ENCODE measurements at regions not wholly inside any gene's neighbourhood (a gene's known extent, or its start where the extent isn't known, plus 50 kb on each side); places are given as distances from the start of the nearest gene placed in this dataset.
"Not testable (repeated sequence)": the region's sequence is repeated elsewhere in the genome, so short reads cannot be mapped to it uniquely, and the experiment has no call there.

DNA sequence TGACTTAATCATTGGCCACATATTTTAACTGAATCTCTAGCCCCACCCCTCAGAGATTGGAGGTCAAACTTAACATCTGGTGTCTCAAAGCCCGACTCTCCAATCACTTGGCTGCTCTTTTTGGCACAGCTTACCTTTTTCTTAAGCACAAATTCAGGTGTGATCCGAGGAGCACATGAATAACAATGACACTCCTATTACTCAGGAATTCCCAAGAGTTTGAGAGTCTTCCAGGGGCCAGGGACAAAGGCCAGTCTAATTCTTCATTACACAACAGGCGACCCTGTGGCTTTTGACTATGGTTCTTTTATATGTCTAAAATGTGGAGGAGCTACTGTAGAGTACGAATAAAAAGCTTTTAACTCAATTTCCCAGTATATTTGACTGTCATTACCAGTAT is 190.7 kb upstream of the FAM240B start:
- not testable (repeated sequence) for H3K9ac ChIP-seq (ENCODE audit: insufficient read depth, low read length)

GRCh38 chr9:38904719-38905118 is 184.8 kb upstream of the FAM240B start:
- not testable (repeated sequence) for H3K27ac ChIP-seq (ENCODE audit: insufficient read depth, low read length); H3K9ac ChIP-seq (ENCODE audit: insufficient read depth, low read length); H3K9me3 ChIP-seq (ENCODE audit: control insufficient read depth, insufficient read depth, low read depth, low read length); H3K4me1 ChIP-seq (ENCODE audit: control insufficient read depth, extremely low read depth, insufficient read depth, low read length); H3K27me3 ChIP-seq (ENCODE audit: control insufficient read depth, insufficient read depth, low read length); DNase-seq (ENCODE audit: low read depth in 2 of 2); H3K79me2 ChIP-seq (ENCODE audit: control insufficient read depth, insufficient read depth, low read length); H3K4me3 ChIP-seq (replicated peaks in 1 of 4; ENCODE audit: control extremely low read depth in 1 of 4, insufficient read depth in 1 of 4, low read depth in 3 of 4, low read length in 4 of 4); H3K36me3 ChIP-seq (ENCODE audit: control insufficient read depth, insufficient read depth, low read length); H4K20me1 ChIP-seq (ENCODE audit: control insufficient read depth, extremely low read depth, insufficient read depth, low read length); H3K4me2 ChIP-seq (ENCODE audit: extremely low read depth, insufficient read depth, low read length); H2AFZ ChIP-seq (ENCODE audit: low read length)

More for the DNA sequence above, 190.7 kb upstream of the FAM240B start:
- H3K4me1 ChIP-seq (ENCODE audit: control insufficient read depth, extremely low read depth, insufficient read depth, low read length); H3K27me3 ChIP-seq (ENCODE audit: control insufficient read depth, insufficient read depth, low read length); DNase-seq (ENCODE audit: low read depth in 2 of 2); H3K27ac ChIP-seq (ENCODE audit: insufficient read depth, low read length); H3K9me3 ChIP-seq (ENCODE audit: control insufficient read depth, insufficient read depth, low read depth, low read length); H3K4me2 ChIP-seq (ENCODE audit: extremely low read depth, insufficient read depth, low read length); H4K20me1 ChIP-seq (ENCODE audit: control insufficient read depth, extremely low read depth, insufficient read depth, low read length); H3K36me3 ChIP-seq (ENCODE audit: control insufficient read depth, insufficient read depth, low read length); H2AFZ ChIP-seq (ENCODE audit: low read length); H3K79me2 ChIP-seq (ENCODE audit: control insufficient read depth, insufficient read depth, low read length); H3K4me3 ChIP-seq (replicated peaks in 1 of 4; ENCODE audit: control extremely low read depth in 1 of 4, insufficient read depth in 1 of 4, low read depth in 3 of 4, low read length in 4 of 4): not testable (repeated sequence)

GRCh38 chr9:38901534-38902177 is 181.7 kb upstream of the FAM240B start:
- H3K36me3 ChIP-seq (ENCODE audit: control insufficient read depth, insufficient read depth, low read length); H4K20me1 ChIP-seq (ENCODE audit: control insufficient read depth, extremely low read depth, insufficient read depth, low read length); H3K79me2 ChIP-seq (ENCODE audit: control insufficient read depth, insufficient read depth, low read length); H2AFZ ChIP-seq (ENCODE audit: low read length); H3K9me3 ChIP-seq (ENCODE audit: control insufficient read depth, insufficient read depth, low read depth, low read length); H3K9ac ChIP-seq (ENCODE audit: insufficient read depth, low read length); DNase-seq (ENCODE audit: low read depth in 2 of 2); H3K27me3 ChIP-seq (ENCODE audit: control insufficient read depth, insufficient read depth, low read length); H3K4me1 ChIP-seq (ENCODE audit: control insufficient read depth, extremely low read depth, insufficient read depth, low read length); H3K4me2 ChIP-seq (ENCODE audit: extremely low read depth, insufficient read depth, low read length); H3K4me3 ChIP-seq (replicated peaks in 1 of 4; ENCODE audit: control extremely low read depth in 1 of 4, insufficient read depth in 1 of 4, low read depth in 3 of 4, low read length in 4 of 4); H3K27ac ChIP-seq (ENCODE audit: insufficient read depth, low read length): not testable (repeated sequence)

DNA sequence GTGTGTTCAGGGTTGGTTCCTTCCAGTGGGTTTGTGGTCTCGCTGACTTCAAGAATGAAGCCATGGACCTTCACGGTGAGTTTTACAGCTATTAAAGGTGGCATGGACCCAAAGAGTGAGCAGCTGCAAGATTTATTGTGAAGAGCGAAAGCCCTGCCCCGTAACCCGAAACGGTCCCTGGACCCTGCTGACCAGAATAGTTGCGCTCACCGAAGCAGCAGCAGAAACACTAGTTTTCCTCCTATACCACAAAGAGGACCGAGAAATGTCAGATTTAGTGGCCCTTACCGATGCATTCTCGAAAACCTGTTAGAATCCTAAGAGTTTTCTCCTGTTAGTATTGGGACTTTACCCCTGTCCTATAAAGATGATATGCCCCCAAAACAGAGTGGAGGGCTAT is 176.5 kb upstream of the FAM240B start:
- not testable (repeated sequence) for H3K79me2 ChIP-seq (ENCODE audit: control insufficient read depth, insufficient read depth, low read length); H3K27ac ChIP-seq (ENCODE audit: insufficient read depth, low read length); H2AFZ ChIP-seq (ENCODE audit: low read length); H3K4me2 ChIP-seq (ENCODE audit: extremely low read depth, insufficient read depth, low read length); H3K36me3 ChIP-seq (ENCODE audit: control insufficient read depth, insufficient read depth, low read length); DNase-seq (ENCODE audit: low read depth in 2 of 2); H3K9ac ChIP-seq (ENCODE audit: insufficient read depth, low read length); H3K27me3 ChIP-seq (ENCODE audit: control insufficient read depth, insufficient read depth, low read length); H4K20me1 ChIP-seq (ENCODE audit: control insufficient read depth, extremely low read depth, insufficient read depth, low read length); H3K9me3 ChIP-seq (ENCODE audit: control insufficient read depth, insufficient read depth, low read depth, low read length); H3K4me1 ChIP-seq (ENCODE audit: control insufficient read depth, extremely low read depth, insufficient read depth, low read length); H3K4me3 ChIP-seq (replicated peaks in 1 of 4; ENCODE audit: control extremely low read depth in 1 of 4, insufficient read depth in 1 of 4, low read depth in 3 of 4, low read length in 4 of 4)

DNA sequence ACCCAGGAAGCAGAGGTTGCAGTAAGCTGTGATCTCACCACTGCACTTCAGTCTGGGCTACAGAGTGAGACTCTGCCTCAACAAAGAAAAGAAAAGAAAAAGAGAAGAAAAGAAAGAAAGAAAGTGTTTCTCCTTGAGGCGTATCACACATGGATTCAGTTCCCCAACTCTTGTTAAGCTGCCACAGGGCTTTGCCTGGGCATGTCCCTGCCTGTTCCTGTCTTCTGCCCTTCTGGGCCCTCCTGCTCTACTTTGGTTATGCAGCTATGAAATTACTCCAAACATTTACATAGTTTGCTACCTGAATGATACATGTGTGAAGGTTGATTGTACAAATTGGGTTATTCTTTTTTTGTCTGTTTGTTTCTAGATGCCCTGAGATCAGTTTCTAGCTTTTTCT is 175.3 kb upstream of the FAM240B start:
- not testable (repeated sequence) for H3K4me3 ChIP-seq (replicated peaks in 1 of 4; ENCODE audit: control extremely low read depth in 1 of 4, insufficient read depth in 1 of 4, low read depth in 3 of 4, low read length in 4 of 4); DNase-seq (ENCODE audit: low read depth in 2 of 2)

DNA sequence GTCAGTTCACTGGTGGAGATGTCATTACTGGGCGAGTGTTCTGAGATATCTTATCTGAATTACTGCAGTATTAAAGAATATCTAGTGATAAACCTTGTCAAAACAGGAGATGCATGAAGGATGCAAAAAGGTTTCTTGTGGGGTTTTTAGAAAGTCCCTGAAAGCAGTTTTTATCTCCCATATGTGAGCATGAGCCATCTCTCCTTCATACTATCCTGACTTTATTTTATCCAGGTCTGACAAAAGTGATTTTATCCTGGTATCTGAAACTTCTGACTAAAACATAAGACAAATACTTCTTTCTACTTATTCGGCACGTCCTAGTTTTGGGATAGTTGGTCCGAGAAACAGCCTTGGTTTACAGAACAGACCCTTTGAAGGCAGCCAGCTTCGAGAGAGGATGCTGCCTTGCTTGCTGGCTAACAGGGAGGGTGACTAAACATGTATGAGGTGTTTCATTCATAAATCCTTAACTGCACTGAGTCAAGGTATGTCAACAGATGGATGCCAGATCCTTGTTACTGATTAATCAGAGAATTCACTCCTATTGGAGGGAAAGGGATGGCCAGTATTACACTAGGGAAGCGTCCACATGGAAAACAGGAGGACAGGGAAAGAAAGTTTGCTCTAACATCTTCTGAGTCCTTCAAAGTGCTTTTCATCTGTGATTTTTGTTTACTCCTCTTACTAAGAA is 172.8 kb upstream of the FAM240B start:
- not testable (repeated sequence) for H3K4me2 ChIP-seq (ENCODE audit: extremely low read depth, insufficient read depth, low read length); H4K20me1 ChIP-seq (ENCODE audit: control insufficient read depth, extremely low read depth, insufficient read depth, low read length); H3K9ac ChIP-seq (ENCODE audit: insufficient read depth, low read length); H3K9me3 ChIP-seq (ENCODE audit: control insufficient read depth, insufficient read depth, low read depth, low read length); DNase-seq (ENCODE audit: low read depth in 2 of 2); H3K4me1 ChIP-seq (ENCODE audit: control insufficient read depth, extremely low read depth, insufficient read depth, low read length); H3K4me3 ChIP-seq (replicated peaks in 1 of 4; ENCODE audit: control extremely low read depth in 1 of 4, insufficient read depth in 1 of 4, low read depth in 3 of 4, low read length in 4 of 4); H3K27ac ChIP-seq (ENCODE audit: insufficient read depth, low read length); H3K27me3 ChIP-seq (ENCODE audit: control insufficient read depth, insufficient read depth, low read length); H2AFZ ChIP-seq (ENCODE audit: low read length); H3K36me3 ChIP-seq (ENCODE audit: control insufficient read depth, insufficient read depth, low read length); H3K79me2 ChIP-seq (ENCODE audit: control insufficient read depth, insufficient read depth, low read length)

More for the DNA sequence above, 175.3 kb upstream of the FAM240B start:
- not testable (repeated sequence) for H3K36me3 ChIP-seq (ENCODE audit: control insufficient read depth, insufficient read depth, low read length); H4K20me1 ChIP-seq (ENCODE audit: control insufficient read depth, extremely low read depth, insufficient read depth, low read length); H3K79me2 ChIP-seq (ENCODE audit: control insufficient read depth, insufficient read depth, low read length); H3K27ac ChIP-seq (ENCODE audit: insufficient read depth, low read length); H3K27me3 ChIP-seq (ENCODE audit: control insufficient read depth, insufficient read depth, low read length); H3K4me1 ChIP-seq (ENCODE audit: control insufficient read depth, extremely low read depth, insufficient read depth, low read length); H3K9me3 ChIP-seq (ENCODE audit: control insufficient read depth, insufficient read depth, low read depth, low read length); H3K4me2 ChIP-seq (ENCODE audit: extremely low read depth, insufficient read depth, low read length); H3K9ac ChIP-seq (ENCODE audit: insufficient read depth, low read length); H2AFZ ChIP-seq (ENCODE audit: low read length)

DNA sequence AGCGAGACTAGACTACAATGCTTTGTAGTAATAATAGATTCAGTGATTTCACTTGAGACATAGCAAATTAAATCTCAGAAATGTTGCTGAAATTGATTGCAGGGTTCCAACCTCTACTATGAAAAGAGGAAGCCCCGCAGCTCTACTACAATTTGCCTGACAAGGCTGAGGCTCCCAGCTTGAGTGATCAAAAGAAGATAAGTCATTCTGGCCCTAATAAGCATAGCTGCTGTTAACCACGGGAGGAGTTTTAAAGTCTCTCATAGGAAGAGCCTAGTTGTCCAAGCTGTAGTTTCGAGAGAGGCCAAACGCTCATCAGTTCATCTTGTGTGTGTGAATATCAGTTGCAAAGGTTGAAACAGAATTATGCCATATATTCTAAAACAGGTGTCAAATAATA is 166.1 kb upstream of the FAM240B start:
- not testable (repeated sequence) for H3K4me1 ChIP-seq (ENCODE audit: control insufficient read depth, extremely low read depth, insufficient read depth, low read length); H3K4me3 ChIP-seq (replicated peaks in 1 of 4; ENCODE audit: control extremely low read depth in 1 of 4, insufficient read depth in 1 of 4, low read depth in 3 of 4, low read length in 4 of 4); H3K9ac ChIP-seq (ENCODE audit: insufficient read depth, low read length); H2AFZ ChIP-seq (ENCODE audit: low read length); H3K27me3 ChIP-seq (ENCODE audit: control insufficient read depth, insufficient read depth, low read length); H3K79me2 ChIP-seq (ENCODE audit: control insufficient read depth, insufficient read depth, low read length); DNase-seq (ENCODE audit: low read depth in 2 of 2); H4K20me1 ChIP-seq (ENCODE audit: control insufficient read depth, extremely low read depth, insufficient read depth, low read length); H3K27ac ChIP-seq (ENCODE audit: insufficient read depth, low read length); H3K4me2 ChIP-seq (ENCODE audit: extremely low read depth, insufficient read depth, low read length); H3K36me3 ChIP-seq (ENCODE audit: control insufficient read depth, insufficient read depth, low read length); H3K9me3 ChIP-seq (ENCODE audit: control insufficient read depth, insufficient read depth, low read depth, low read length)
